Muscle of leg (tissue), 3 donors: ENCODE measurements at regions not wholly inside any gene's neighbourhood (a gene's known extent, or its start where the extent isn't known, plus 50 kb on each side); places are given as distances from the start of the nearest gene placed in this dataset.

ENCODE experiments used
- DNase-seq: peaks from one replicate; pipeline ENCODE4 v3.0.0; 2013
- H3K27ac ChIP-seq: one replicate; pipeline ENCODE4 v1.5.1; 2013; ENCODE audit warnings: mild to moderate bottlenecking, low read length, control low read depth
- H3K27me3 ChIP-seq: one replicate; pipeline ENCODE4 v1.6.1; 2013; ENCODE audit warnings: low read length; ENCODE audit not compliant: control insufficient read depth, insufficient read depth
- H3K36me3 ChIP-seq: one replicate; pipeline ENCODE4 v1.6.1; 2013; ENCODE audit warnings: low read length; ENCODE audit not compliant: control insufficient read depth, insufficient read depth
- H3K4me1 ChIP-seq: one replicate; pipeline ENCODE4 v1.6.1; 2013; ENCODE audit warnings: low read length; ENCODE audit not compliant: control insufficient read depth, insufficient read depth
- H3K4me3 ChIP-seq: one replicate; pipeline ENCODE4 v1.5.1; 2013; ENCODE audit warnings: low read length, control low read depth
- H3K9me3 ChIP-seq: replicated peaks from 2 replicates; pipeline ENCODE4 v1.6.1; 2013; ENCODE audit warnings: low read depth, low read length; ENCODE audit not compliant: control insufficient read depth
- WGBS: methylation state at CpG from one replicate; pipeline ENCODE4 v1.1.5; 2013; ENCODE audit warnings: missing lambda C conversion rate; ENCODE audit not compliant: insufficient coverage; 5-methylcytosine and 5-hydroxymethylcytosine counted together

- Histone ChIP-seq H3K4me3 (no peak overlapping the region), H3K9me3 (no peaks in the 10 kb centered on the region), H3K27me3 (no peaks in the 10 kb centered on the region), H3K4me1 (peaks cover 7% of the 10 kb centered on the region), H3K36me3 (no peaks in the 10 kb centered on the region), H3K27ac (no peak overlapping the region)
- peak; percentile 39 for DNase-seq
- no CpG with 5 or more reads among the region's 5 CpGs for WGBS
These were observed 93.8 kb upstream of the PDZRN3 start for GRCh38 chr3:73718326-73719110.

- H3K27me3 ChIP-seq = no peaks in the 10 kb centered on the region
- WGBS = 100% methylated on average over 1 of the region's 3 CpGs
- H3K9me3 ChIP-seq = no peaks in the 10 kb centered on the region
- H3K4me1 ChIP-seq = peaks cover 6% of the 10 kb centered on the region
- no peaks in the 10 kb centered on the region for H3K36me3 ChIP-seq
- no peak overlapping the region for H3K27ac ChIP-seq
- DNase-seq = no peak
- H3K4me3 ChIP-seq = no peak overlapping the region
These were observed 91.7 kb upstream of the PDZRN3 start for GRCh38 chr3:73716418-73716817.

- no peak overlapping the region for H3K27ac ChIP-seq
- no peak overlapping the region for H3K4me3 ChIP-seq
- no peaks in the 10 kb centered on the region for H3K4me1 ChIP-seq
- no CpG with 5 or more reads among the region's 1 CpG for WGBS
- DNase-seq = no peak
- no peaks in the 10 kb centered on the region for H3K36me3 ChIP-seq
- no peaks in the 10 kb centered on the region for H3K9me3 ChIP-seq
- H3K27me3 ChIP-seq = no peaks in the 10 kb centered on the region
These were observed 85.6 kb upstream of the PDZRN3 start for GRCh38 chr3:73710340-73710739.

- no peaks in the 10 kb centered on the region for H3K4me1 ChIP-seq
- DNase-seq = no peak
- H3K27ac ChIP-seq = no peak overlapping the region
- no CpG with 5 or more reads among the region's 1 CpG for WGBS
- H3K27me3 ChIP-seq = no peaks in the 10 kb centered on the region
- no peaks in the 10 kb centered on the region for H3K9me3 ChIP-seq
- no peak overlapping the region for H3K4me3 ChIP-seq
- no peaks in the 10 kb centered on the region for H3K36me3 ChIP-seq
These were observed 85.0 kb upstream of the PDZRN3 start for GRCh38 chr3:73709712-73710111.

GRCh38 chr3:73708956-73709355 lies 84.2 kb upstream of the PDZRN3 start:
- H3K4me1 ChIP-seq = no peaks in the 10 kb centered on the region
- WGBS = no CpG with 5 or more reads among the region's 2 CpGs
- DNase-seq = peak; percentile 74
- H3K9me3 ChIP-seq = no peaks in the 10 kb centered on the region
- no peak overlapping the region for H3K27ac ChIP-seq
- no peaks in the 10 kb centered on the region for H3K27me3 ChIP-seq
- no peaks in the 10 kb centered on the region for H3K36me3 ChIP-seq
- no peak overlapping the region for H3K4me3 ChIP-seq

- H3K36me3 ChIP-seq = no peaks in the 10 kb centered on the region
- no peak overlapping the region for H3K27ac ChIP-seq
- no peaks in the 10 kb centered on the region for H3K4me1 ChIP-seq
- H3K27me3 ChIP-seq = no peaks in the 10 kb centered on the region
- H3K9me3 ChIP-seq = no peaks in the 10 kb centered on the region
- H3K4me3 ChIP-seq = no peak overlapping the region
- no CpG with 5 or more reads among the region's 2 CpGs for WGBS
- no peak for DNase-seq
These were observed 83.0 kb upstream of the PDZRN3 start for GRCh38 chr3:73707772-73708171.

- H3K4me1 ChIP-seq = no peaks in the 10 kb centered on the region
- peak; percentile 25 for DNase-seq
- no peak overlapping the region for H3K27ac ChIP-seq
- H3K27me3 ChIP-seq = no peaks in the 10 kb centered on the region
- 43% methylated on average over 1 of the region's 1 CpG for WGBS
- no peaks in the 10 kb centered on the region for H3K9me3 ChIP-seq
- H3K36me3 ChIP-seq = no peaks in the 10 kb centered on the region
- no peak overlapping the region for H3K4me3 ChIP-seq
These were observed 82.0 kb upstream of the PDZRN3 start for GRCh38 chr3:73706771-73707170.

- H3K27me3 ChIP-seq = no peaks in the 10 kb centered on the region
- no CpG with 5 or more reads among the region's 1 CpG for WGBS
- no peaks in the 10 kb centered on the region for H3K9me3 ChIP-seq
- no peak overlapping the region for H3K27ac ChIP-seq
- no peaks in the 10 kb centered on the region for H3K4me1 ChIP-seq
- no peak overlapping the region for H3K4me3 ChIP-seq
- no peaks in the 10 kb centered on the region for H3K36me3 ChIP-seq
- DNase-seq = no peak
These were observed 81.1 kb upstream of the PDZRN3 start for GRCh38 chr3:73705792-73706191.

GRCh38 chr3:73699327-73699726 lies 74.6 kb upstream of the PDZRN3 start:
- Histone ChIP-seq H3K27me3 (no peaks in the 10 kb centered on the region), H3K4me1 (no peaks in the 10 kb centered on the region), H3K27ac (no peak overlapping the region), H3K4me3 (no peak overlapping the region), H3K9me3 (no peaks in the 10 kb centered on the region), H3K36me3 (no peaks in the 10 kb centered on the region)
- DNase-seq = no peak

- Histone ChIP-seq H3K4me1 (no peaks in the 10 kb centered on the region), H3K27ac (no peak overlapping the region), H3K9me3 (no peaks in the 10 kb centered on the region), H3K4me3 (no peak overlapping the region), H3K36me3 (no peaks in the 10 kb centered on the region), H3K27me3 (no peaks in the 10 kb centered on the region)
- no peak for DNase-seq
- WGBS = no CpG with 5 or more reads among the region's 6 CpGs
These were observed 72.3 kb upstream of the PDZRN3 start for GRCh38 chr3:73697020-73697419.

GRCh38 chr3:73695841-73696240 lies 71.1 kb upstream of the PDZRN3 start:
- Histone ChIP-seq H3K27ac (no peak overlapping the region), H3K4me3 (no peak overlapping the region), H3K4me1 (no peaks in the 10 kb centered on the region), H3K36me3 (no peaks in the 10 kb centered on the region), H3K27me3 (no peaks in the 10 kb centered on the region), H3K9me3 (no peaks in the 10 kb centered on the region)
- DNase-seq = no peak
- no CpG with 5 or more reads among the region's 3 CpGs for WGBS
